ENCODE measurements at regions not wholly inside any gene's neighbourhood (a gene's known extent, or its start where the extent isn't known, plus 50 kb on each side); places are given as distances from the start of the nearest gene placed in this dataset.

- no peaks in the 10 kb centered on the region for H3K36me3 ChIP-seq (ENCODE audit: control insufficient read depth in 4 of 4, insufficient read depth in 3 of 4, low read depth in 1 of 4, low read length in 3 of 4)
- no peak for DNase-seq (ENCODE audit: low spot score)
- TF ChIP-seq TAF1 (conservative IDR thresholded peaks at IDR 0.05), result no peak
- TF ChIP-seq JUND (IDR thresholded peaks at IDR 0.05), result no peak
- no peak for TF ChIP-seq YY1 (IDR thresholded peaks at IDR 0.05)
- no peak for TF ChIP-seq HNF4A (conservative IDR thresholded peaks at IDR 0.05)
- TF ChIP-seq CTCF (IDR thresholded peaks at IDR 0.05; ENCODE audit: low read depth, low read length, missing input control), result peak; percentile 85
- peak; percentile 87 to 89 for TF ChIP-seq RAD21 (IDR thresholded peaks at IDR 0.05)
- TF ChIP-seq RXRA (IDR thresholded peaks at IDR 0.05), result no peak
- H3K9me3 ChIP-seq (ENCODE audit: control insufficient read depth in 4 of 4, low read length in 3 of 4), result no peaks in the 10 kb centered on the region
- H3K9ac ChIP-seq (ENCODE audit: low read depth in 1 of 2, low read length in 2 of 2), result no peak overlapping the region
- peaks cover 0 to 7% (median 0%) of the 10 kb centered on the region in 4 donors for H3K27me3 ChIP-seq (ENCODE audit: control insufficient read depth in 4 of 4, insufficient read depth in 4 of 4, low read length in 3 of 4)
- H3K4me1 ChIP-seq (ENCODE audit: control insufficient read depth in 4 of 4, insufficient read depth in 4 of 4, low read length in 3 of 4), result no peaks in the 10 kb centered on the region
- WGBS, result 5% methylated on average over 8 of the region's 8 CpGs
- H3K27ac ChIP-seq (ENCODE audit: low read depth in 1 of 2, low read length in 2 of 2), result no peak overlapping the region
- no peak overlapping the region for H3K4me3 ChIP-seq (ENCODE audit: low read depth in 1 of 3, low read length in 3 of 3)
Observed at GRCh38 chr21:25385911-25386474, 221.3 kb downstream of the MRPL39 start.

DNA sequence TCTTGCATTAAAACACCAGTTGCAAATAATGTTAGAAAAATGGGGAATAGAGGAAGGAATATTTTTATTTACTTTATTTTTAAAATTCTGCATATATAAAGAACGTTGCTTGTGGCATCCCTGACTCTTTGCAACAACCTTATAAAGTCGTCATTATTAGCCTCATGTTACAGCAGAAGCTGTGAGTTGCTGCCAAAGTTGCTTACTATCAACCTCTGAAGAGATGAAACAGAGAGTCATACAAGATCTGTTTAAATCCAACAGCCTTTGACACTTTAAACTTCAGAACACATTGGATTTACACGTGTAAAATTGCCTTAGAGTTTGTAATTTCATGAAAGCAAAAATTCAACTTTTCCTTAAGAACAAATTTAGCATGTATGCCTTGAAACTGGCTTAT lies 221.9 kb downstream of the MRPL39 start:
- WGBS, result 34% methylated on average over 3 of the region's 3 CpGs
- H3K36me3 ChIP-seq (ENCODE audit: control insufficient read depth in 4 of 4, insufficient read depth in 3 of 4, low read depth in 1 of 4, low read length in 3 of 4), result no peaks in the 10 kb centered on the region
- H3K9ac ChIP-seq (ENCODE audit: low read depth in 1 of 2, low read length in 2 of 2), result no peak overlapping the region
- H3K4me3 ChIP-seq (ENCODE audit: low read depth in 1 of 3, low read length in 3 of 3), result no peak overlapping the region
- H3K9me3 ChIP-seq (ENCODE audit: control insufficient read depth in 4 of 4, low read length in 3 of 4), result no peaks in the 10 kb centered on the region
- no peak for DNase-seq (ENCODE audit: low spot score)
- H3K27ac ChIP-seq (ENCODE audit: low read depth in 1 of 2, low read length in 2 of 2), result no peak overlapping the region
- peaks cover 0 to 11% (median 0%) of the 10 kb centered on the region in 4 donors for H3K27me3 ChIP-seq (ENCODE audit: control insufficient read depth in 4 of 4, insufficient read depth in 4 of 4, low read length in 3 of 4)
- no peak for TF ChIP-seq JUND (IDR thresholded peaks at IDR 0.05)
- no peak for TF ChIP-seq GABPA (IDR thresholded peaks at IDR 0.05 in 1 of 2, conservative IDR thresholded peaks at IDR 0.05 in 1 of 2)
- no peak for TF ChIP-seq FOXA1 (IDR thresholded peaks at IDR 0.05)
- TF ChIP-seq RAD21 (IDR thresholded peaks at IDR 0.05), result no peak
- no peak for TF ChIP-seq HNF4A (conservative IDR thresholded peaks at IDR 0.05)
- TF ChIP-seq, protein P1, sequence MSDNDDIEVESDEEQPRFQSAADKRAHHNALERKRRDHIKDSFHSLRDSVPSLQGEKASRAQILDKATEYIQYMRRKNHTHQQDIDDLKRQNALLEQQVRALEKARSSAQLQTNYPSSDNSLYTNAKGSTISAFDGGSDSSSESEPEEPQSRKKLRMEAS (IDR thresholded peaks at IDR 0.05), result no peak
- no peak for TF ChIP-seq REST (IDR thresholded peaks at IDR 0.05)
- no peak for TF ChIP-seq ZBTB33 (IDR thresholded peaks at IDR 0.05)
- no peak for TF ChIP-seq TAF1 (conservative IDR thresholded peaks at IDR 0.05)
- TF ChIP-seq EGR1 (IDR thresholded peaks at IDR 0.05; ENCODE audit: low read depth in 2 of 2), result no peak
- TF ChIP-seq CTCF (IDR thresholded peaks at IDR 0.05; ENCODE audit: low read depth, low read length, missing input control), result no peak
- TF ChIP-seq HNF4G (IDR thresholded peaks at IDR 0.05), result no peak
- TF ChIP-seq SP1 (IDR thresholded peaks at IDR 0.05), result no peak
- no peaks in the 10 kb centered on the region for H3K4me1 ChIP-seq (ENCODE audit: control insufficient read depth in 4 of 4, insufficient read depth in 4 of 4, low read length in 3 of 4)
